ENCODE measurements at regions not wholly inside any gene's neighbourhood (a gene's known extent, or its start where the extent isn't known, plus 50 kb on each side); places are given as distances from the start of the nearest gene placed in this dataset.

DNA sequence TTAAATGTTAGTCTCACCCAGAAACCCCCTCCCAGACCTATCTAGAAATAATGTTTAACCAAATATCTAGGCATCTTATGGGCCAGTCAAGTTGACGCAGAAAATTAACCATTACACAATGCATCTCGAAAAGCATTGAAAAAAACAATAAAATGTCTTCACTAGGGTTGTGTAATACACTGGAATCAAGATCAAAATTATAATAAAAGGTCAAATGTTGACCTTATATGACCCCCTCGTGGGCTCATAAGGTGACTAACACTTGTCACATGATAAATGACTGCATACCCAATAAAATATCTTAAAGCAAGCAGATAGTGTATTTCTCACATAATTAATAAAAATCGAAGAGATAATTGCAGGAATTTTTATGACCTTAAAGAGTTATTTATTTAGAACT is 447.9 kb upstream of the DSEL start:
- Histone ChIP-seq H3K9me3 (ENCODE audit: control insufficient read depth in 2 of 3, insufficient read depth in 1 of 3, low read length in 3 of 3) (no peaks in the 10 kb centered on the region), H3K9ac (ENCODE audit: low read length in 3 of 3) (no peak overlapping the region), H3K36me3 (ENCODE audit: control insufficient read depth in 2 of 3, insufficient read depth in 3 of 3, low read length in 3 of 3) (no peaks in the 10 kb centered on the region), H3K4me1 (ENCODE audit: control insufficient read depth in 2 of 3, insufficient read depth in 2 of 3, low read depth in 1 of 3, low read length in 3 of 3) (no peaks in the 10 kb centered on the region), H3K4me3 (ENCODE audit: low read length in 3 of 3) (no peak overlapping the region), H3K27ac (ENCODE audit: low read depth in 2 of 2, low read length in 2 of 2) (no peak overlapping the region), H3K27me3 (ENCODE audit: control insufficient read depth, insufficient read depth, low read length) (no peaks in the 10 kb centered on the region)
- no peak for TF ChIP-seq CTCF (IDR thresholded peaks at IDR 0.05; ENCODE audit: borderline replicate concordance, extremely low read depth, insufficient read depth)
- DNase-seq, result no peak
- no peak for FAIRE-seq
- intact Hi-C loops (cut with DNase I), result no loop called here

DNA sequence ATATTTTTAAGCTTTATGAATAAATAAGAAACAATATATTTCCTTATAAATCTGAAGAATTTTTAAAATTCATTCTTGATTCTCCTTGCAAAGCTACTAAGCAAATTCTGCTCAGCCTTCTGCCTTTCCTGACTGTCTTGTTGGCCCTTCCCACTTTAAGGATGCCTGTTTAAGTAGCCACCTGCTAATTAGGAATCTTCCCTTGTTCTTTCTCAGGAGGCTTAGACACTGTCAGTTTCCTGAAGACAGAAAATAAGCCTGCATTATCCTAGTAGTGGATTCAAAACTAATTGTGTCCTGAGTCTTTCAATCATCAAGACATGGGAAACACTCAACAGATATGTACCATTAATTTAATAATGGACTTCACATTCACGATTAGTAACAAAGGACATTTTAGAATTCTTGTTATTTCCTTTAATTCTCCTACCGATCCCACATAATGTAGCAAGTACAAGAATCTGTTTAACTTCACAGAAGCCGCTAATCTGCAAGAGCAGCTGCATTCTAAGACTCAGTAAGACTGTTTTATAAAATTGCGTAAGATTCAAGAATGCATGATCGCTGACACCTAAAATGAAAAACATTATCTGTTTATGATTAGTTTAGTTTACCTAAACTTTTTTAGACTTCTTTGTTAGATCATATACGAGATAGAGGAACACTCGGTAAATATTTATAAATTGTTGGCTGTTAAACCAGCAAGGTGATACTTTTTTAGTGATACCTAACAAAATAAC is 445.4 kb upstream of the DSEL start:
- FAIRE-seq, result no peak

GRCh38 chr18:67957684-67958083 is 441.2 kb upstream of the DSEL start:
- H3K9ac ChIP-seq (ENCODE audit: low read length in 3 of 3), result no peak overlapping the region
- FAIRE-seq (no peak), DNase-seq (no peak)
- no peak overlapping the region for H3K27ac ChIP-seq (ENCODE audit: low read depth in 2 of 2, low read length in 2 of 2)
- intact Hi-C loops (cut with DNase I), result no loop called here
- H3K4me1 ChIP-seq (ENCODE audit: control insufficient read depth in 2 of 3, insufficient read depth in 2 of 3, low read depth in 1 of 3, low read length in 3 of 3), result no peaks in the 10 kb centered on the region
- no peaks in the 10 kb centered on the region for H3K36me3 ChIP-seq (ENCODE audit: control insufficient read depth in 2 of 3, insufficient read depth in 3 of 3, low read length in 3 of 3)
- H3K4me3 ChIP-seq (ENCODE audit: low read length in 3 of 3), result no peak overlapping the region
- no peak for TF ChIP-seq CTCF (IDR thresholded peaks at IDR 0.05; ENCODE audit: borderline replicate concordance, extremely low read depth, insufficient read depth)
- H3K9me3 ChIP-seq (ENCODE audit: control insufficient read depth in 2 of 3, insufficient read depth in 1 of 3, low read length in 3 of 3), result no peaks in the 10 kb centered on the region
- no peaks in the 10 kb centered on the region for H3K27me3 ChIP-seq (ENCODE audit: control insufficient read depth, insufficient read depth, low read length)

More for the DNA sequence above, 445.4 kb upstream of the DSEL start:
- DNase-seq, result no peak
- intact Hi-C loops (cut with DNase I), result no loop called here
- no peaks in the 10 kb centered on the region for H3K36me3 ChIP-seq (ENCODE audit: control insufficient read depth in 2 of 3, insufficient read depth in 3 of 3, low read length in 3 of 3)
- H3K4me3 ChIP-seq (ENCODE audit: low read length in 3 of 3), result no peak overlapping the region
- TF ChIP-seq CTCF (IDR thresholded peaks at IDR 0.05; ENCODE audit: borderline replicate concordance, extremely low read depth, insufficient read depth), result no peak
- H3K27ac ChIP-seq (ENCODE audit: low read depth in 2 of 2, low read length in 2 of 2), result no peak overlapping the region
- no peaks in the 10 kb centered on the region for H3K9me3 ChIP-seq (ENCODE audit: control insufficient read depth in 2 of 3, insufficient read depth in 1 of 3, low read length in 3 of 3)
- H3K27me3 ChIP-seq (ENCODE audit: control insufficient read depth, insufficient read depth, low read length), result no peaks in the 10 kb centered on the region
- H3K9ac ChIP-seq (ENCODE audit: low read length in 3 of 3), result no peak overlapping the region
- no peaks in the 10 kb centered on the region for H3K4me1 ChIP-seq (ENCODE audit: control insufficient read depth in 2 of 3, insufficient read depth in 2 of 3, low read depth in 1 of 3, low read length in 3 of 3)

DNA sequence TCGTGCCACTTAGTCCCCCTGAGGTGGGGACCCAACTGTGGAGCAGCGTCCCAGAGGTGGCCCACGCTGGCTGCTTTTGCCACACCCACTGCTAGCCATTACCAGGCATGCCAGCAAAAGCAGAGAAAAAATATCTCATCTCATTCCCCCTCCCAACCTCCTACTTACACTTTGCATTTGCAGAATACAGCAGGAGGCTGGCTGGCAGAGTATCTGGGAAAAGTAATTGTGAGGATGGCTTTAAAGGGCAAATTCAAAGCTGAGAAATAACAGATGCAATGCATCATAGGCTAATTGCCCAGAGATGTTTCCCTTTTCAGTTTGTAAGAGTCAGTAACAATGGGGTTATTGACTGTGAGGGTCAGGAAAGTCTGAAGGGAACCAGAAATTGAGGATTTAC is 438.1 kb upstream of the DSEL start:
- Histone ChIP-seq H3K9me3 (ENCODE audit: control insufficient read depth in 2 of 3, insufficient read depth in 1 of 3, low read length in 3 of 3) (no peaks in the 10 kb centered on the region), H3K4me1 (ENCODE audit: control insufficient read depth in 2 of 3, insufficient read depth in 2 of 3, low read depth in 1 of 3, low read length in 3 of 3) (no peaks in the 10 kb centered on the region), H3K4me3 (ENCODE audit: low read length in 3 of 3) (no peak overlapping the region), H3K9ac (ENCODE audit: low read length in 3 of 3) (no peak overlapping the region), H3K36me3 (ENCODE audit: control insufficient read depth in 2 of 3, insufficient read depth in 3 of 3, low read length in 3 of 3) (no peaks in the 10 kb centered on the region), H3K27me3 (ENCODE audit: control insufficient read depth, insufficient read depth, low read length) (no peaks in the 10 kb centered on the region), H3K27ac (ENCODE audit: low read depth in 2 of 2, low read length in 2 of 2) (no peak overlapping the region)
- DNase-seq (no peak), FAIRE-seq (no peak)
- intact Hi-C loops (cut with DNase I), result no loop called here
- TF ChIP-seq CTCF (IDR thresholded peaks at IDR 0.05; ENCODE audit: borderline replicate concordance, extremely low read depth, insufficient read depth), result no peak
